ENCODE measurements at regions not wholly inside any gene's neighbourhood (a gene's known extent, or its start where the extent isn't known, plus 50 kb on each side); places are given as distances from the start of the nearest gene placed in this dataset.
A peak's percentile ranks its signal among the peaks of the same experiment; 100 is the strongest.
"Not testable (repeated sequence)": the region's sequence is repeated elsewhere in the genome, so short reads cannot be mapped to it uniquely, and the experiment has no call there.

GRCh38 chr5:36739751-36740221 is 133.4 kb downstream of the SLC1A3 start:
- DNase-seq = peak; percentile 75

GRCh38 chr5:36740259-36740898 is 134.0 kb downstream of the SLC1A3 start:
- no peak for DNase-seq

- no peak for DNase-seq
Measured at GRCh38 chr5:36741128-36741527, 134.7 kb downstream of the SLC1A3 start.

GRCh38 chr5:36743891-36744772 is 132.4 kb upstream of the NIPBL start:
- DNase-seq = peak; percentile 46

- peak; percentile 11 for DNase-seq
Measured at GRCh38 chr5:36744773-36745589, 131.6 kb upstream of the NIPBL start.

- not testable (repeated sequence) for DNase-seq
Measured at GRCh38 chr5:36747794-36748193, 128.8 kb upstream of the NIPBL start.

GRCh38 chr5:36751886-36752285 is 124.7 kb upstream of the NIPBL start:
- no peak for DNase-seq

GRCh38 chr5:36755342-36755741 is 121.2 kb upstream of the NIPBL start:
- no peak for DNase-seq

- DNase-seq = no peak
Measured at GRCh38 chr5:36755920-36756488, 120.6 kb upstream of the NIPBL start.

GRCh38 chr5:36756848-36757247 is 119.7 kb upstream of the NIPBL start:
- DNase-seq = no peak

- DNase-seq = no peak
Measured at GRCh38 chr5:36759117-36759516, 117.5 kb upstream of the NIPBL start.

GRCh38 chr5:36763454-36763853 is 113.1 kb upstream of the NIPBL start:
- DNase-seq = no peak

GRCh38 chr5:36765876-36766275 is 110.7 kb upstream of the NIPBL start:
- DNase-seq = no peak

GRCh38 chr5:36766981-36767380 is 109.6 kb upstream of the NIPBL start:
- no peak for DNase-seq

- no peak for DNase-seq
Measured at GRCh38 chr5:36768450-36768849, 108.1 kb upstream of the NIPBL start.

GRCh38 chr5:36769129-36769770 is 107.3 kb upstream of the NIPBL start:
- DNase-seq = no peak

GRCh38 chr5:36770125-36770524 is 106.4 kb upstream of the NIPBL start:
- no peak for DNase-seq

GRCh38 chr5:36772276-36773140 is 104.1 kb upstream of the NIPBL start:
- no peak for DNase-seq

GRCh38 chr5:36777105-36777757 is 99.3 kb upstream of the NIPBL start:
- DNase-seq = no peak

GRCh38 chr5:36778336-36778735 is 98.2 kb upstream of the NIPBL start:
- DNase-seq = no peak

- DNase-seq = not testable (repeated sequence)
Measured at GRCh38 chr5:36782612-36783011, 94.0 kb upstream of the NIPBL start.

Measured in NCI-H2081 treated with DMSO at 0.1 percent for 48 hours (cell line).